ENCODE measurements at regions not wholly inside any gene's neighbourhood (a gene's known extent, or its start where the extent isn't known, plus 50 kb on each side); places are given as distances from the start of the nearest gene placed in this dataset.

DNA sequence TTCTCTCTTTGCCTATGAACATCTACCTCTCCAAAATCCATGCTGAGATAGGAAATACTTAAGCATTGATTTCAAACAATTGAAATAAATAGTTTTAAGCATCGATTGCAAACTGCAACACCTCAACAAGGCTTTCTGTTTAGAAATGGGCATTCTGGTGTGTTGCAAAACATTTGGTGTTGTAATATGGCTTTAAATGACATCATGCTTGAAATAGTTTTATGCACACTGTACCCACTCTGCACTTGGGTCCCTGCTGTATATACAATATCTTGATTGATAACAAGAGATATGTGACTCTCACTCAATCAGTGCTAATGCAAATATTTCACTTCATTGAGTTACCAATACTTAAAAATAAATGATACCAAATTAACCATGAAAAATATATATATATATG lies 964.9 kb upstream of the GRIA3 start:
- TF ChIP-seq EZH2 (optimal IDR thresholded peaks at IDR 0.05; ENCODE audit: low read depth, low read length) (no peak), CTCF (IDR thresholded peaks at IDR 0.05; ENCODE audit: low read length) (no peak), EZH2phosphoT487 (IDR thresholded peaks at IDR 0.05; ENCODE audit: low read length) (no peak)
